ENCODE measurements at regions not wholly inside any gene's neighbourhood (a gene's known extent, or its start where the extent isn't known, plus 50 kb on each side); places are given as distances from the start of the nearest gene placed in this dataset.

- Histone ChIP-seq H3K79me2 (ENCODE audit: insufficient read depth, low read length) (no peaks in the 10 kb centered on the region), H3K4me3 (replicated peaks in 1 of 2; ENCODE audit: low read depth in 1 of 2, low read length in 2 of 2) (no peak overlapping the region), H4K20me1 (ENCODE audit: insufficient read depth) (no peaks in the 10 kb centered on the region), H3K27me3 (ENCODE audit: insufficient read depth, low read length) (no peaks in the 10 kb centered on the region), H2AFZ (ENCODE audit: low read depth, low read length, poor library complexity, severe bottlenecking) (no peak overlapping the region), H3K9me2 (ENCODE audit: insufficient read depth) (no peaks in the 10 kb centered on the region), H3K9me3 (ENCODE audit: control insufficient read depth in 1 of 2, insufficient read depth in 1 of 2, low read depth in 1 of 2, low read length in 2 of 2) (peaks cover 0 to 22% of the 10 kb centered on the region in 2 experiments; a peak in 2 of 4 replicates), H3K9ac (ENCODE audit: low read length) (no peak overlapping the region), H3K4me2 (ENCODE audit: low read length) (no peak overlapping the region), H3K27ac (ENCODE audit: low read depth, low read length) (no peak overlapping the region), H3K4me1 (ENCODE audit: control insufficient read depth in 1 of 2, insufficient read depth in 2 of 2, low read length in 2 of 2) (no peaks in the 10 kb centered on the region), H3K36me3 (ENCODE audit: control insufficient read depth in 1 of 2, insufficient read depth in 2 of 2, low read length in 2 of 2) (no peaks in the 10 kb centered on the region)
- RAD21 ChIA-PET (ENCODE audit: low non-redundant PET in 1 of 2, low total read pairs in 2 of 2, uncharacterized antibody in 2 of 2, unreplicated experiment in 2 of 2) = no interaction called here
- no TSS peak for BruUV-seq (replicated peaks)
- intact Hi-C loops (cut with micrococcal nuclease) = no loop called here
- CTCF ChIA-PET = no interaction called here
- DNase-seq (ENCODE audit: low read depth, low spot score) (no peak), ATAC-seq (no peak)
- TF ChIP-seq EGR1 (IDR thresholded peaks at IDR 0.05; ENCODE audit: low read depth) = no peak
- POLR2A ChIA-PET = no interaction called here
Observed at GRCh38 chr2:21757805-21758430, 634.1 kb downstream of the TDRD15 start.

DNA sequence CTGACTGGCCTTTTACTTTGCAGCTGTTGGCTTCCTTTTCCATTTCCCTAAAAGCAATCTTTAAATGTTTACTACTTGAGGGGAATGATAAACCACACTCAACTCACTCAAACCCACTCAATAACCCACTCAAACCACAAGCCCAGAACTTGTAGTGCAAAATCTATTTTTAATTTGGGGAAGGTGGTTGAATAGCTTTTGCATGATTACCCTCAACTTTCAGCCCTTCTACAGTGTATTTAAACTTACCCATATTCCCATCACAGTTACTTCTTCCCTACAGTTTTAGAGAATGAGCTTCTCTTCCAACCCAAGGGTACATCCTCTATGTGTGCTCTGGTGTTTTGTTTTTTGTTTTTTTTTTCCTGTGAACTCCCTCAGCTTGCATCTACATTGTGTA, 636.1 kb downstream of the TDRD15 start:
- TF ChIP-seq SP1 (IDR thresholded peaks at IDR 0.05; ENCODE audit: low read depth) (no peak), POLR2A (IDR thresholded peaks at IDR 0.05; ENCODE audit: borderline replicate concordance, extremely low read depth, insufficient read depth, insufficient read length) (no peak), ZNF274 (IDR thresholded peaks at IDR 0.05; ENCODE audit: low read depth, low read length) (no peak), EZH2phosphoT487 (IDR thresholded peaks at IDR 0.05; ENCODE audit: borderline replicate concordance) (no peak), ZBTB33 (IDR thresholded peaks at IDR 0.05; ENCODE audit: extremely low read depth, insufficient replicate concordance, low read length) (no peak), EZH2 (IDR thresholded peaks at IDR 0.05) (no peak), ZFX (IDR thresholded peaks at IDR 0.05) (no peak), TCF7L2 (IDR thresholded peaks at IDR 0.05; ENCODE audit: borderline replicate concordance, extremely low read depth, insufficient read depth, insufficient read length) (no peak), POLR2AphosphoS5 (IDR thresholded peaks at IDR 0.05; ENCODE audit: low read depth, low read length) (no peak), EGR1 (IDR thresholded peaks at IDR 0.05; ENCODE audit: low read depth) (no peak), CEBPB (IDR thresholded peaks at IDR 0.05; ENCODE audit: low read depth) (no peak), CTCF (IDR thresholded peaks at IDR 0.05 in 2 of 3, conservative IDR thresholded peaks at IDR 0.05 in 1 of 3; ENCODE audit: borderline replicate concordance in 1 of 3, insufficient read depth in 1 of 3, low read depth in 2 of 3, low read length in 2 of 3) (no peak)
- TF ChIP-seq, protein P1, sequence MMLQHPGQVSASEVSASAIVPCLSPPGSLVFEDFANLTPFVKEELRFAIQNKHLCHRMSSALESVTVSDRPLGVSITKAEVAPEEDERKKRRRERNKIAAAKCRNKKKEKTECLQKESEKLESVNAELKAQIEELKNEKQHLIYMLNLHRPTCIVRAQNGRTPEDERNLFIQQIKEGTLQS (IDR thresholded peaks at IDR 0.05) = no peak
- TF ChIP-seq, protein P2, sequence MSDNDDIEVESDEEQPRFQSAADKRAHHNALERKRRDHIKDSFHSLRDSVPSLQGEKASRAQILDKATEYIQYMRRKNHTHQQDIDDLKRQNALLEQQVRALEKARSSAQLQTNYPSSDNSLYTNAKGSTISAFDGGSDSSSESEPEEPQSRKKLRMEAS (IDR thresholded peaks at IDR 0.05) = no peak
- Histone ChIP-seq H3K27ac (ENCODE audit: low read depth, low read length) (no peak overlapping the region), H2AFZ (ENCODE audit: low read depth, low read length, poor library complexity, severe bottlenecking) (no peak overlapping the region), H3K79me2 (ENCODE audit: insufficient read depth, low read length) (no peaks in the 10 kb centered on the region), H3K4me1 (ENCODE audit: control insufficient read depth in 1 of 2, insufficient read depth in 2 of 2, low read length in 2 of 2) (no peaks in the 10 kb centered on the region), H3K4me2 (ENCODE audit: low read length) (no peak overlapping the region), H3K27me3 (ENCODE audit: insufficient read depth, low read length) (no peaks in the 10 kb centered on the region), H3K36me3 (ENCODE audit: control insufficient read depth in 1 of 2, insufficient read depth in 2 of 2, low read length in 2 of 2) (no peaks in the 10 kb centered on the region), H4K20me1 (ENCODE audit: insufficient read depth) (no peaks in the 10 kb centered on the region), H3K9me3 (ENCODE audit: control insufficient read depth in 1 of 2, insufficient read depth in 1 of 2, low read depth in 1 of 2, low read length in 2 of 2) (peaks cover 0 to 17% of the 10 kb centered on the region in 2 experiments; a peak in 2 of 4 replicates), H3K9ac (ENCODE audit: low read length) (no peak overlapping the region), H3K4me3 (replicated peaks in 1 of 2; ENCODE audit: low read depth in 1 of 2, low read length in 2 of 2) (no peak overlapping the region), H3K9me2 (ENCODE audit: insufficient read depth) (no peaks in the 10 kb centered on the region)
- BruUV-seq (replicated peaks) = no TSS peak
- CTCF ChIA-PET = no interaction called here
- ATAC-seq (no peak), DNase-seq (ENCODE audit: low read depth, low spot score) (no peak)
- POLR2A ChIA-PET = no interaction called here
- intact Hi-C loops (cut with micrococcal nuclease) = no loop called here
- RAD21 ChIA-PET (ENCODE audit: low non-redundant PET in 1 of 2, low total read pairs in 2 of 2, uncharacterized antibody in 2 of 2, unreplicated experiment in 2 of 2) = interaction anchor here in 1 of 2 experiments (0.6 kb wide), 1 partner anchor 564 kb away, joined by 3 read pairs; no protein-coding TSS in a partner anchor
